IPS DF 19.7 (cell line): ENCODE measurements at regions not wholly inside any gene's neighbourhood (a gene's known extent, or its start where the extent isn't known, plus 50 kb on each side); places are given as distances from the start of the nearest gene placed in this dataset.
"Not testable (repeated sequence)": the region's sequence is repeated elsewhere in the genome, so short reads cannot be mapped to it uniquely, and the experiment has no call there.

Experiments
- DNase-seq: peaks from one replicate; pipeline ENCODE4 v3.0.0-alpha.2; 2013; ENCODE audit warnings: low read depth, low spot score

DNA sequence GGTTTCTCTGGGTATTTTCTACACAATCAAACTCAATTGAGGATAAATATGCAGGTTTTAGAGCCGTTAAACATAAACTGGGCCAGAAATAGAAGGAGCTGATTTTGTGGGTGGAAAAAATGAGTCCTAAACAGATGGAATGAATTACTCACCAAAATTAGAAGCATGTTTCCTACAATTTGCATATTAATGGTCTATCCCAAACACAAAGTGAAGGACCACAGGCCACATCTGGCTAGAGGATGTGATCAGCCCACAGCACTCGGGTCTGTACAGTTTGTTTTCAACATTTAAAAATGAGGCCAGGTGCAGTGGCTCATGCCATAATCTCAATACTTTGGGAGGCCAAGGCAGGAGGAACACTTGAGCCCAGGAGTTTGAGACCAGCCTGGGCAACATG is 296.3 kb downstream of the PREX1 start:
- no peak for DNase-seq

DNA sequence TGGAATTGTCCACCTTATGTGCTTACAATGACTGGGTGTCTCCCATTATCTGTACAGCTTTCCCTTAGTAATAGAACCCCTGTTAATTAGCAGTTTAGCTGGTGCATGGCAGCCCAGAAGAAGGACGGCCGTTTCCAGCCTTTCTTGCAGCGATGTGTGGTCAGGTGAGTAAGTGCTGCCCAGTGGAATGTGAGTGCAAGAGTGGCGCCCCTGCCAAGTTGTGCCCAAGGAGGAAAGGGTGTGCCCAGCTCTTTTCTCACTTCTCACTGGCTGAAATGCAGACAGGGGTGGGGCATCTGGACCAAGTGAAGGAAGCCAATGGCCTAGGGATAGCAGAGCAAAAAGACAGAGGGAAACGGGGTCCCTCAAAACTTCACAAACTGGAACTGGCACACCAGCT is 296.8 kb downstream of the PREX1 start:
- DNase-seq, result no peak

DNA sequence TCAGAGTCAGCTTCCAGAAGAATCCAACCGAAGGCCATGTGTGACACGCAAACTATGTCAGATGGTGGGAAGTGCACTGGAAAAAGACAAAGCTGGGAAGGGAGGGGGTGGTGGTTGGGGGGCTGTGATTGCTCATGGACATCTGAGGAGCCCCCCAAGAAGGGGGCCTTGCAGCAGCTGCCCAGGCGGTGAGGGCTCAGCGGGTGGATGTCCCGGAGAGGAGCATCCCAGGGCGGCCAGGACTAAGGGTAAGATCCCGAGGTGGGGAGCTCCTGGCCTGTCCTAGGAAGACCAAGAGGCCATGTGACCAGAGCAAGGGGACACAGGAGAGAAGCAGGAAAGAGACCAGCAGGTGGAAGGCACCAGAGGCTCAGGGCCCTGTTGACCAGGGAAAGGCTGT is 299.5 kb downstream of the PREX1 start:
- DNase-seq, result no peak

DNA sequence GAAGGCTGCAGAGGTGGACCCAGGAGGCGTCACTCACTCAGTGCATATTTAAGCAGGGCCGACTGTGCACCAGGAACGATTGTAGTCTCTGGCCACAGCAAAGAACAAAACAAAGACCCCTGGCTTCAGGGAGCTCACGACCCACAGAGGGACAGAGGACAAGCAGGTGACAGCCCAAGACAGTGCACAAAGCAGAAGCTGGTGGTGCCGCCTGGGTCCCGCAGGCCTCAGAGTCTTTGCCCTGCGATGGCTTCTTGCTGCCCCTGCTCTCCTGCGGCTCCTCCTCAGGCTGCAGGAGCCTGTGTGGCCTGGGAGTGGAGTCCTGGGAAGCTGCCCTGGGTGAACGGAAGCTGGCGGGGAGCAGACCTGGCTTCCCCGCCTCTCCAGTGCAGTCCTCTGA is 300.0 kb downstream of the PREX1 start:
- no peak for DNase-seq

DNA sequence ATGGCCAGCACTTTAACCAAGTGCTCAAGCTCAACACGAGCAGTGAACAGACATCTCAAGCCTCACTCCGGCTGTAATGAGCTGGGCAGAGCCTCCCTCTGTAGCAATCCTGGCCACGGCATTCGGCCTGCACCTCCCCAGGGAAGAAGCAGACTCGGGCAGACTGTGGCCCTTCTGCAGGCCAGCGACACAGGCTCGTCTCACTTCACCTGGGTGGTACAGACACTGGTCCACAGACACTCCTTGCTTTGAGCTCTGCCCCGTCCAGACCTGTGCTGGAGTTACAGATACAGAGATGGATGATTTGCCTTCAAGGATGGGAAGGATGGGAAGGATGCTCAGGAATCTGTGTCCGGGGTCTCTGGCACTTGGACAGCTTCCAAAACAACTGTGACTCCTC is 300.9 kb downstream of the PREX1 start:
- no peak for DNase-seq

DNA sequence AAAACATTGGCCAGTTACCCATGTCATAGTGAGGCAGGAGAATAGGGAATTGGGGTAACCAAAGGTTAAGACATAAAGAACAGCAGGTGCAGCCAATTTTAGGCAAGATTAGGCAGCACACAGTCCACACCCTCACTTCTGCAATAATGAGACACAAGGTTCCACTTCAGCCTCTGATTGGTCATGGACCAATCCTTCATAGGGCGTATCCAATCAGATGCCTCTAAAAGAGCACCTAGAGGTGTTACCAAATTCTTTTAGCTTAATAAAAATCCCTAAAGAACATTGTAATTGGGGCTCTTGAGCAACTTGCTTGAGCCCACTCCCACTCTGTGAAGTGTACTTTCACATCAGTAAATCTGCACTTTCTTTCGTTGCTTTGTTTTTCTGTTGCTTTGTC is 302.4 kb downstream of the PREX1 start:
- no peak for DNase-seq

DNA sequence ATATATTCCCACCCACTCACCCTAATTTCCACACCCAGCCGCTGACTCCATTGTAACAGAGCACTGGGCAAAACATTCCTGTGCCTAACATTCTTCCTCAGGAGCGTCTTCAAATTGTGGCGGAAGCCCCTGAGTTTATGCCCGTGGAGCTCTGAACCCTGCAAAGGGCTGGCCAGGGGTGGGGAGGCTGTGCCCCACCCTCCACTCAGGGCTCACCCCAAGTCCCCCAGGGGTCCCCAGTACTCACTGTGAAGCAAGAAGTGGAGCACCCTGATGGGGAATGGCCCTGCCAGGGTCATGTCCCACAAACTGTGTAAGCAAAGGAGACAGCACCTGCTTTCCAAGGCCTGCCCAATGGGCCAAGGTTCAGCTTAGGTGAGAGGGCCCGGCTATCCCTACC is 303.2 kb downstream of the PREX1 start:
- DNase-seq, result no peak

DNA sequence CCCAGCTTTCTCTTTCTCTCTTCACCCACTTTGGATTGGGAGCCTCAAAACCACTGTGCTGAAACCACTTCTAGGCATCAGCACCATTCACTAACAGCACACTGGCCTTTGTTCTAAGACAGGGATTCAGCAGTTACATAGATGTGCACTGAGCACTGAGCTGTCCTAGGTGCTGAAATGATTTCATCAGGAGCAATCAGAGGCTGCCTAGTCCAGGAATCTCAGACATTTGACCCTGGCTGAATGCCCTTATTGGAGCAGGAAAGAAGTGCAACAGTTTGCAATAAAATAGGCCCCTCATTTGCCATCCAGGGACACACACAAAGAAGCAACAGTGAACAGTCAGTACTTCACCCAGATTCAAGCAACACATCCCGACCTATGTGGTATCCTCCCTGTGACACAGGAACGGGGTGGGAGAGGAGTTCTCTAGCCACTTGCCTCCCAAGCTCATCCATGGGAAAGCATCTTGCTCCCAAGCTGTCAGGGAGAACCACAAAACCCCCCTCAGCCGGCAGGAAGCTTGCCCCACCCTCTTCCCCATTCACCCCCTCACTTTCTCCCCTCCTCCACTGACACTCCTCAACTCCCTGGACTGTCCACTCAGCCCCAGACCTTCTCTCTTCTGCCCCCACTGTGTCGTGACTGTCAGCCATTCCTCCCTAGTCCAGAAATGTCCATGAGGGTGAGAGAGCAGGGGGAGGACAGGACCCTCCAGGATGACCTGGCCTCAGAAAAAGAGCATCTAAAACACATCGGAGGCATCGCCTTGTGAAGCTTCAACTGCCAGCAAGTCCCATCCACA is 304.4 kb downstream of the PREX1 start:
- peak; percentile 59 for DNase-seq

DNA sequence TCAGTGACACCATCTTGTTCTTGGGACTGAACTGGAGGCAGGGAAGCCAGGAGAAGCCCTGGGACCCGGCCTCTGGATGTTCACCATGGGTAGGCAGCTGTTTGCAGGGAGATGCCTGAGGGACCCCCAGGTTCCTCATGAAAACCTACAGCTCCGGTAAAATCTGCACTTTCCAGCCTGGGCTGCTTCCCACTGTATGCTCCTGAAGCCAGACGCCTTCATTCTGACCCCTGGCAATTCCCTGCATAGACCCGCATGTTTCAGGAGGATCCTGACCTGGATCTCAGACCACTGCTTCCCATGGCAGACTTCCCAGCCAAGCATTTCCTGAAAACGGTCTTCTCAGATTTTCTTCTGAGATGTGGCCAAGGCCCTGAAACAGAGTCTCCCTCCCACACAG is 306.7 kb downstream of the PREX1 start:
- DNase-seq, result no peak

DNA sequence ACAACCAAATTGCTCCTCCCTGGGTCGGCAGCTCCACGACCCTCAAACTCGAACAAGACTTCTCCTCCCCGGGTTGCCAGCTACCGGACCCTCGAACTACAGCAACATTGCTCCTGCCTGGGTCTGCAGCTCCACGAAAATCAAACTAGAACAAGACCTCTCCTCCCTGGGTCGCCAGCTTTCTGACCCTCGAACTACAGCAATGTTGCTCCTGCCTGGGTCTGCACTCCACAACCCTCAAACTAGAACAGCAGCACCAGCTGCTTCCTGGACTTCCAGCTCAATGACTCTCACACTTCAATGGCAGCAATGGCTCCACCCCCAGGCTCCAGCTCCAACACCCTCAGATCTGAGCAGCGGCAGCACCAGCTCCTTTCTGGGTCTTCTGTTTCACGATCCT is 311.6 kb downstream of the PREX1 start:
- DNase-seq, result not testable (repeated sequence)

DNA sequence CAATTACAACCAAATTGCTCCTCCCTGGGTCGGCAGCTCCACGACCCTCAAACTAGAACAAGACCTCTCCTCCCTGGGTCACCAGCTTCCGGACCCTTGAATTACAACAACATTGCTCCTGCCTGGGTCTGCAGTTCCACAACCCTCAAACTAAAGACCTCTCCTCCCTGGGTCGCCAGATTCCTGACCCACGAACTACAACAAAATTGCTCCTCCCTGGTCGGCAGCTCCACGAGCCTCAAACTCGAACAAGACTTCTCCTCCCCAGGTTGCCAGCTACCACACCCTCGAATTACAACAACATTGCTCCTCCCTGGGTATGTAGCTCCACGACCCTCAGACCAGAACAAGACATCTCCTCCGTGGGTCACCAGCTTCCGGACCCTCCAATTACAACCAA is 313.2 kb downstream of the PREX1 start:
- DNase-seq, result not testable (repeated sequence)

DNA sequence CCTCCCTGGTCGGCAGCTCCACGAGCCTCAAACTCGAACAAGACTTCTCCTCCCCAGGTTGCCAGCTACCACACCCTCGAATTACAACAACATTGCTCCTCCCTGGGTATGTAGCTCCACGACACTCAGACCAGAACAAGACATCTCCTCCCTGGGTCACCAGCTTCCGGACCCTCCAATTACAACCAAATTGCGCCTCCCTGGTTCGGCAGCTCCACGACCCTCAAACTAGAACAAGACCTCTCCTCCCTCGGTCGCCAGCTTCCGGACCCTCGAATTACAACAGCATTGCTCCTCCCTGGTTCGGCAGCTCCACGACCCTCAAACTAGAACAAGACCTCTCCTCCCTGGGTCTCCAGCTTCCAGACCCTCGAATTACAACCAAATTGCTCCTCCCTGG is 315.3 kb downstream of the PREX1 start:
- not testable (repeated sequence) for DNase-seq

DNA sequence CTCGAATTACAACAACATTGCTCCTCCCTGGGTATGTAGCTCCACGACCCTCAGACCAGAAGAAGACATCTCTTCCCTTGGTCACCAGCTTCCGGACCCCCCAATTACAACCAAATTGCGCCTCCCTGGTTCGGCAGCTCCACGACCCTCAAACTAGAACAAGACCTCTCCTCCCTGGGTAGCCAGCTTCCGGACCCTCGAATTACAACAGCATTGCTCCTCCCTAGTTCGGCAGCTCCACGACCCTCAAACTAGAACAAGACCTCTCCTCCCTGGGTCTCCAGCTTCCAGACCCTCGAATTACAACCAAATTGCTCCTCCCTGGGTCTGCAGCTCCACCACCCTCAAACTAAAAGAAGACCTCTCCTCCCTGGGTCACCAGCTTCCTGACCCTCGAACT is 322.7 kb downstream of the PREX1 start:
- DNase-seq, result not testable (repeated sequence)

DNA sequence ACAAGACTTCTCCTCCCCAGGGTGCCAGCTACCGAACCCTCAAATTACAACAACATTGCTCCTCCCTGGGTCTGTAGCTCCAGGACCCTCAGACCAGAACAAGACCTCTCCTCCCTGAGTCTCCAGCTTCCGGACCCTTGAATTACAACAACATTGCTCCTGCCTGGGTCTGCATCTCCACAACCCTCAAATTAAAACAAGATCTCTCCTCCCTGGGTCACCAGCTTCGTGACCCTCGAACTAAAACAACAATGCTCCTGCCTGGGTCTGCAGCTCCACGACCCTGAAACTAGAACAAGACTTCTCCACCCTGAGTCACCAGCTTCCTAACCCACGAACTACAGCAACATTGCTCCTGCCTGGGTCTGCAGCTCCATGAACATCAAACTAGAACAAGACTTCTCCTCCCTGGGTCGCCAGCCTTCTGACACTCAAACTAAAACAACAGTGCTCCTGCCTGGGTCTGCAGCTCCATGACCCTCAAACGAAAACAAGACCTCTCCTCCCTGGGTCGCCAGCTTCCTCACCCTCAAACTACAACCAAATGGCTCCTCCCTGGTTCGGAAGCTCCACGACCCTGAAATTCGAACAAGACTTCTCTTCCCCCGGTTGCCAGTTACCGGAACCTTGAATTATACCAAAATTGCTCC is 324.5 kb downstream of the PREX1 start:
- no peak for DNase-seq

DNA sequence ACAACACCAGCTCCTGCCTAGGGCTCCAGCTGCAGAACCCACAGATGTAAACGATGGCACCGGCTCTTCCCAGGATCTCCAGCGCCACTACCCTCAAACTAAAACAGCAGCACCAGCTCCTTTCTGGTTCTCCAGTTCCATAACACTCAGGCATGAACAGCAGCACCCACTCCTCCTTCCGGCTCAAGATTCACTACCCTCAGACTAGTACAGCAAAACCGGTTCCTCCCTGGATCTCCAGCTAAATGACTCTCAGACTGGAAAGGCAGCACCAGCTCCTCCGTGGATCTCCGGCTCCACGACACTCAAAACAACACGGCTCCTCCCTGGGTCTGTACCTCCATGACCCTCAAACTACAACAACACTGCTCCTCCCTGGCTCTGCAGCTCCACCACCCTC is 325.0 kb downstream of the PREX1 start:
- no peak for DNase-seq

DNA sequence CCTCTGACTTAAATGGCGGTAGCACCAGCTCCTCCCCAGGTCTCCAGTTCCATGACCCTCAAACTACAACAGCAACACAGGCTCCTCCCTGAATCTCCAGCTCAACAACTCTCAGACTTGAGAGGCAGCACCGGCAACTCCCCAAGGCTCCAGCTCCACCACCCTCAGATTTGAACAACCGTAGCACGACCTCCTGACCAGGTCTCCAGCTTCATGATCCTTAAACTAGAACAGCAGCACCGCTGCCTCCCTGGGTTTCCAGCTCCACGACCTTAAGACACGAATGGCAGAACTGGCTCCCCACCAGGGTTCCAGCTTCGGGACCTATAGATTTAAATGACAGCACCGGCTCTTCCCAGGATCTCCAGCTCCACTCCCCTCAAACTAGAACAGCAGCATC is 325.8 kb downstream of the PREX1 start:
- no peak for DNase-seq

DNA sequence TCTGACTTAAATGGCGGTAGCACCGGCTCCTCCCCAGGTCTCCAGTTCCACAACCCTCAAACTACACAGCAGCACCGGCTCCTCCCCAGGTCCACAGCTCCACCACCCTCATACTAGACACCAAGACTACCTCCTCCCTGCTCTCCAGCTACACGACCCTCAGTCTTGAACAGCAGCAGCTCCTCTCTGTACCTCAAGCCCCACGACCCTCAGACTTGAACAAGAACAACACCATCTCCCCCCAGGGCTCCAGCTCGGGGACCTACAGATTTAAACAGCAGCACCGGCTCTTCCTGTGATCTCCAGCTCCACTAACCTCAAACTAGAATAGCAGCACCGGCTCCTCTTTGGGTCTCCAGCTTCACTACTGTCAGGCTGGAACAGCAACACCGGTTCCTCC is 326.9 kb downstream of the PREX1 start:
- DNase-seq, result not testable (repeated sequence)

DNA sequence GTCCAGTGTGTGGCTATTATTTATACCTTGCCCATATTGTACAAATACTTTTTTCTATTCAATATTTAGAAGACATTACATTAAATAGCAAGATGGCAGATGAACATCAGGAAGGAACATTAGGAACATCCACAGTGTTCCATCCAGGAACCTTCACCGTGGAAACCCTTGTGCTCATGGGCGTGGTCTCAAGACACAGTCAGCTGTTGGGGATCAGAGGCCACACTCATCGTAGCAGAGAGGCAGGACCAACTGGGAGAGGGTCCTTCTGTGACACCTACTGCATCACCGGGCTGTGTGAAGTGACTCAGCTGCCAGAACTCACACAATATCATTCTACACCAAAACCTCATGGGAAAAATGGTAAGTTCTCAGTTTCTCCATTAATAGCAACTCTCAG is 328.9 kb downstream of the PREX1 start:
- not testable (repeated sequence) for DNase-seq

DNA sequence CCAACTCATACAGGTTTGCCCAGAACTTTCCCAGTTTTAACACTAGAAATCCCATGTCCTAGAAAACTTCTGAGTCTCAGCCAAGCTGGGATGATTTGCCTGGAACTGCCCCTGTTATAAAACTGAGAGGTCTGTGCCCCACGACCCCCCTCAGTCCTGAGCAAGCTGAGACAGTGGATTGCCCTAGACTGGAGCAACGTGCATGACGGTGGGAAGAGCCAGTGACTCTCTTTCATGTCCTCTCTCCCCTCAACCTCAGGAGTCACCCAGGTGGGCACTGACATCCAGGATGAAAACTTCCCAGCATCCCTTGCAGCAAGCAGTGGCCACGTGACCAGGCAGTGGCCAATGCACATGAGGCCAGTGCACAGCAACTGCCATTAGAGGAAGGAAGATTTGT is 329.7 kb downstream of the PREX1 start:
- not testable (repeated sequence) for DNase-seq

DNA sequence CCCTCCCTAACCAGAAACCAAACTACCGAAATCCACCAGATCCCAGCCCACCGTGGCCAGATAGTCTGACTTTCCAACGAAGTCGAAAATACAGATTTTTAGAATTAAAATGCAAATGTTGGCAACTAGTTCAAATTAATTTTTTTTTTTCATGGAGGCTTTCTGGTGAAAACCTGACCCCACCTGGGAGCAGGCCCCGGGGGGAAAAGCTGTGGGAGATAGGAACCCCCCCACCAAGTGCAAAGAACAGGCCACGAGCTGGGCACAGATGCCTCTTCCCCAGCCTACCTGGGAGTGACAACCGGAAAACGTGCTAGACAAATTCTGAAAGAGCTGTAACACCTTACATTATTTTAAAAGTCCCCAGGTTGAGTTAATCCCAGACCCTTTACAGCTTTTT is 333.8 kb downstream of the PREX1 start:
- DNase-seq, result no peak

DNA sequence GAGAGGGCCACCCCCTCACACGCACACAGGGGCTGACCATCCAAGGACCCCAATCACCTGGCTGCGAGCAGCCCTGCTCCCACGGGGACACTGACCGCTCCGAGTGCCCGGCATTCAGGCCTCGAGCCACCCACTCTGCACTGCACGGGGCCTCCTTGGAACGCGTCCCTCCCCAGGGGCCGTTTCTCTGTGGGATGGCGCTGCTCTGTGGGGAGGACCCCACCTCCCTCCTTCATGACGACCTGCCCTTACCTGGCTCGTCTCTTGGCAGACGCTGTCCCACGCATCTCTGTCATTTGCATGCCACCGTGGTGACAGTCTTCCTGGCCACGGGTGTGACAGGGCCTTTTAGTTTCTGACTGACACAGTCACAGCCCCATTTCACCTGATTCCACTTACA is 334.5 kb downstream of the PREX1 start:
- DNase-seq, result not testable (repeated sequence)

DNA sequence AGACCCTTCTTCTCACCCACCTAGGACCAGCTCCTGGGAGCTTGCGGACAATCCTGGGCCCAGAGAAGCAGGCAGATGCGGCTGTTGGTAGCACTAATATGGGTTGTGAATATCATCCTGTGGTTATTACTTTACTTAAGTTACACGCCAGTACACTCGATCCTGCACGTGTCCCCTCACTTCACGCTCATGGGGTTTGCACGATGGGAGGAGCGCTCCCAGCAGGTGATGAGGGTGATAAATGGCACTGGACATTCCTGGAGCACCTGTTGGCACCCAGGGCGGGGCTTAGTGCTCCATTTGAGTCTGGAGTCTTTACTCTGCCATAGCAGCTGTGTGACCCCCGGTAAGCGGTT is 335.1 kb downstream of the PREX1 start:
- no peak for DNase-seq

DNA sequence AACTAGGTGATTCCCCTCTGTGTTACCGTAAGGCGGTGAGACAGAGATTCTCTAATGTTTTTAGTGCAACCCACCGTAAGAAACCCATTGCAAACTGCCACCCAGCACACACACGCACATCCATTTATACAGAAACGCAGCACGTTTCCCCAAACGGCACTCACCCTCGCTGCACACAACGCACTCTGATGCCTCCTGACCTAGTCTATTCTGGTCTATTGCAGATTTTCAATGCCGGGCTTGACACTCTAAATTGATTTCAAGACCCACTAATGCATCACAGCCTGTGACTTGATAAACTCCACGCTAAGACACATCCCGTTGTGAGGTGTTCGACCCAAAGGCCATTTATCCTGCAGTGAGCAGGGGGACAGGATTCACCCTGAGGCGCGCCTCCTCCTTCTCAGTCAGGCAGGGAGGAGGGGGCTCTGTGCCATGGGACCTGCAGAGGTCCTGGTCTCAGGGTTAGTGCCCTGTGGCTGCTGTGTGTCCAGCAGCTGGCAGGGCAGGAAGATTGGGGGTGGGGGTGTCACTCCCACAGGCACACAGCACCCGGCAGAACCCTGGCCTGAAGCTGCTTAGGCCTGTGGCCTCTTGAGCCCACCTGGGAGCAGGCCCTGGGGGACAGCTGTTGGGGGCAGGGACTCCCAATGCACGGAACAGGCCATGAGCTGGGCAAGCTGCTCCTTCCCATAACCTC is 335.6 kb downstream of the PREX1 start:
- no peak for DNase-seq
